HEK293 (cell line): ENCODE measurements at regions not wholly inside any gene's neighbourhood (a gene's known extent, or its start where the extent isn't known, plus 50 kb on each side); places are given as distances from the start of the nearest gene placed in this dataset.

Source experiments
- CTCF ChIA-PET: fragments of 350-600 bp; formaldehyde crosslinking; extraction: SDS; loops from one replicate; lab custom pipeline; 2021; ENCODE audit warnings: antibody characterized with exemption; lab: Yijun Ruan, JAX
- POLR2A ChIA-PET: fragments of 300-600 bp; formaldehyde crosslinking; extraction: SDS; loops from one replicate; lab custom pipeline; 2020; ENCODE audit warnings: antibody characterized with exemption, inconsistent platforms; lab: Yijun Ruan, JAX
- H3K27ac ChIP-seq: fragments of 200-500 bp; sonication (Bioruptor generic); 2 replicates; pipeline ENCODE4 v1.5.1; 2014; ENCODE audit warnings: low read depth, low read length, control low read depth, inconsistent platforms; ENCODE audit errors: extremely low read depth
- H3K36me3 ChIP-seq, 2 experiments: fragments of 200-500 bp in 1 of 2; sonication (Bioruptor generic) in 1 of 2; 1 replicate in 1 of 2; 2 replicates in 1 of 2; pipeline ENCODE4 v1.5.1; 2014 to 2017; ENCODE audit warnings: inconsistent platforms in 2 of 2, low read length in 2 of 2; ENCODE audit not compliant: control insufficient read depth in 2 of 2, insufficient read depth in 1 of 2
- H3K4me1 ChIP-seq: fragments of 200-500 bp; sonication (Bioruptor generic); 2 replicates; pipeline ENCODE4 v1.5.1; 2014; ENCODE audit warnings: mild to moderate bottlenecking, low read length, inconsistent platforms; ENCODE audit not compliant: control insufficient read depth, insufficient read depth
- H3K4me3 ChIP-seq: 2 replicates; pipeline ENCODE4 v1.5.1; 2011; ENCODE audit warnings: low read depth, mild to moderate bottlenecking, control low read depth, low read length, moderate library complexity
- H3K9me3 ChIP-seq: fragments of 200-500 bp; sonication (Bioruptor generic); 2 replicates; pipeline ENCODE4 v1.5.1; 2014; ENCODE audit warnings: low read depth, low read length, inconsistent platforms; ENCODE audit not compliant: control insufficient read depth, insufficient read depth
- GLI2 ChIP-seq: fragments of 450-650 bp; formaldehyde crosslinking; IDR thresholded peaks from 2 replicates; pipeline ENCODE4; 2017; ENCODE audit warnings: missing biosample characterization, missing genetic modification characterization, low read depth, borderline replicate concordance
- HOXA7 ChIP-seq: sonication (generic); formaldehyde crosslinking; IDR thresholded peaks from 2 replicates; pipeline ENCODE4 v1.8.1; 2022; ENCODE audit warnings: missing genetic modification reagents, borderline replicate concordance
- HOXD13 ChIP-seq: sonication (generic); formaldehyde crosslinking; IDR thresholded peaks from 2 replicates; pipeline ENCODE4 v1.8.0; 2022; ENCODE audit warnings: missing genetic modification reagents, borderline replicate concordance
- PRDM10 ChIP-seq: fragments of 450-650 bp; formaldehyde crosslinking; IDR thresholded peaks from 2 replicates; pipeline ENCODE4 v1.5.1; 2016; ENCODE audit warnings: missing biosample characterization, missing genetic modification characterization
- SCRT1 ChIP-seq: fragments of 450-650 bp; formaldehyde crosslinking; IDR thresholded peaks from 2 replicates; pipeline ENCODE4 v1.5.1; 2016; ENCODE audit warnings: missing biosample characterization, missing genetic modification characterization, borderline replicate concordance
- SETDB1 ChIP-seq: IDR thresholded peaks from one replicate; pipeline ENCODE4 v1.6.1; 2017; ENCODE audit warnings: mild to moderate bottlenecking, low read length, moderate library complexity, mixed read lengths; ENCODE audit not compliant: insufficient read length
- SP7 ChIP-seq: fragments of 450-650 bp; formaldehyde crosslinking; IDR thresholded peaks from 2 replicates; pipeline ENCODE4 v1.5.1; 2016; ENCODE audit warnings: missing biosample characterization, missing genetic modification characterization
- ZNF132 ChIP-seq: fragments of 450-650 bp; formaldehyde crosslinking; IDR thresholded peaks from 2 replicates; pipeline ENCODE4 v1.5.1; 2017; ENCODE audit warnings: missing biosample characterization, missing genetic modification characterization, borderline replicate concordance
- ZNF155 ChIP-seq: fragments of 450-650 bp; formaldehyde crosslinking; IDR thresholded peaks from 2 replicates; pipeline ENCODE4 v1.5.1; 2016; ENCODE audit warnings: missing biosample characterization, missing genetic modification characterization
- ZNF16 ChIP-seq: fragments of 450-650 bp; formaldehyde crosslinking; IDR thresholded peaks from 2 replicates; pipeline ENCODE4 v1.5.1; 2016; ENCODE audit warnings: low read depth, missing biosample characterization, missing genetic modification characterization
- ZNF239 ChIP-seq: fragments of 450-650 bp; formaldehyde crosslinking; IDR thresholded peaks from 2 replicates; pipeline ENCODE4 v1.5.1; 2016; ENCODE audit warnings: missing biosample characterization, missing genetic modification characterization
- ZNF248 ChIP-seq: fragments of 450-650 bp; formaldehyde crosslinking; IDR thresholded peaks from 2 replicates; pipeline ENCODE4 v1.5.1; 2017; ENCODE audit warnings: missing biosample characterization, missing genetic modification characterization
- ZNF350 ChIP-seq: fragments of 450-650 bp; formaldehyde crosslinking; IDR thresholded peaks from 2 replicates; pipeline ENCODE4 v1.5.0; 2017; ENCODE audit warnings: missing biosample characterization, mild to moderate bottlenecking, missing genetic modification characterization
- ZNF433 ChIP-seq: fragments of 450-650 bp; formaldehyde crosslinking; IDR thresholded peaks from 2 replicates; pipeline ENCODE4 v1.5.1; 2016; ENCODE audit warnings: missing biosample characterization, missing genetic modification characterization, low read depth
- ZNF510 ChIP-seq: fragments of 450-650 bp; formaldehyde crosslinking; IDR thresholded peaks from 2 replicates; pipeline ENCODE4 v1.5.1; 2018; ENCODE audit warnings: mild to moderate bottlenecking, missing genetic modification characterization, missing biosample characterization; ENCODE audit not compliant: insufficient replicate concordance
- ZNF513 ChIP-seq: fragments of 450-650 bp; IDR thresholded peaks from 2 replicates; pipeline ENCODE4 v1.5.1; 2018; ENCODE audit warnings: missing biosample characterization, missing genetic modification characterization
- ZNF548 ChIP-seq: fragments of 450-650 bp; formaldehyde crosslinking; IDR thresholded peaks from 2 replicates; pipeline ENCODE4 v1.5.1; 2016; ENCODE audit warnings: missing biosample characterization, missing genetic modification characterization
- ZNF600 ChIP-seq: fragments of 450-650 bp; formaldehyde crosslinking; IDR thresholded peaks from 2 replicates; pipeline ENCODE4 v1.5.1; 2016; ENCODE audit warnings: missing biosample characterization, missing genetic modification characterization
- ZNF623 ChIP-seq: fragments of 450-650 bp; formaldehyde crosslinking; IDR thresholded peaks from 2 replicates; pipeline ENCODE4 v1.5.1; 2016; ENCODE audit warnings: missing biosample characterization, missing genetic modification characterization
- ZNF791 ChIP-seq: fragments of 450-650 bp; formaldehyde crosslinking; IDR thresholded peaks from 2 replicates; pipeline ENCODE4 v1.5.1; 2016; ENCODE audit warnings: missing biosample characterization, missing genetic modification characterization
- TF ChIP-seq, protein P1 (sequence below): fragments of 450-650 bp; formaldehyde crosslinking; IDR thresholded peaks from 2 replicates; pipeline ENCODE4 v1.5.1; 2016; ENCODE audit warnings: missing biosample characterization, missing genetic modification characterization

DNA sequence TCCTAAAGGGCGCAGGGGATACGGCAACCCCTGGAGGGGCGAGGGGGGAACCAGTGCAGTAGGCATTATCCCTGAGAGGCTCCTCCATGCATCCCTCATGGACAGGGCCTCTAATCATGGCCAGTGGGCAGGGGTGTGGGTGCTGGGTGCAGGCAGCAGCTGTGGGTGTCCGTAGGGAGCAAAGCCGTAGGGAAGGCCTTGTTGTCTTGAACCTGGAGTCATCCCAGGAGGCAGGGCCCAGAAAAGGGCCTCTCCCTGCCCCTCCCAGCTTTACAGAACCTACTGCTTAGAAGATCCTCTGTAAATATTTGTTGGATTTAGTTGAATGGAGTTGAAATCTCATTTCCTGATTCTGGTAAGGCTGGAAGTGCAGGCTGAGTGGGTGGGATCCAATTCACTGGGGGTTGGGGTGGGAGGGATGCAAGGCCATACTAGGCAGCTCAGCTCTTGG, 207.0 kb upstream of the HAAO start (continued):
- TF ChIP-seq ZNF548 (no peak), SP7 (tag by site-specific recombination) (no peak), SCRT1 (tag by site-specific recombination) (no peak), GLI2 (tag by site-specific recombination) (no peak)

DNA sequence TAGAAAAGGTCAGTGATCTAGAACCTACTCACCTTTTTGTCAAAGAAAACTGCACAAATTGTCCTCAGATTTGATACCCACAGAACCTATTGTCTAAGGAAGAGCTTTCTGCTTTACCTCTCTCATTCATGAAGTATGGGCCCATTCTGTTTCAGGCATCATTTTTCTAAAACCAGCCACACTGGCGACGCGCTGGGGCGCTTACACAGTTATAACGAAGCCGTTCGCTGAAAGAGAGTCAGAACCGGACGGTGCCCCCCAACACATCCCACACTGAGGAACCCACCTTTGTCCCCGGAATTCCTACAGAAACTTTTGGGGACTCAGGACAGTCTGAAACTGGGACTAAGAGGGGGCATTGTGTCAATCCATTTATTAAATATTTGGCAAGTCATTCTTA, 206.3 kb upstream of the HAAO start:
- H3K27ac ChIP-seq = no peak overlapping the region
- H3K4me3 ChIP-seq = no peak overlapping the region
- no peaks in the 10 kb centered on the region for H3K9me3 ChIP-seq
- no peaks in the 10 kb centered on the region for H3K36me3 ChIP-seq
- POLR2A ChIA-PET = no interaction called here
- TF ChIP-seq PRDM10 (tag by site-specific recombination) = no peak
- TF ChIP-seq ZNF239 = no peak
- no peak for TF ChIP-seq ZNF623 (tag by site-specific recombination)
- no peak for TF ChIP-seq ZNF16 (tag by site-specific recombination)
- TF ChIP-seq, all 188 proteins: peak for 0
- CTCF ChIA-PET = no interaction called here
- H3K4me1 ChIP-seq = no peaks in the 10 kb centered on the region

- H3K4me1 ChIP-seq = no peaks in the 10 kb centered on the region
- H3K4me3 ChIP-seq = no peak overlapping the region
- H3K27ac ChIP-seq = no peak overlapping the region
- ChIA-PET POLR2A (no interaction called here), CTCF (no interaction called here)
- H3K9me3 ChIP-seq = no peaks in the 10 kb centered on the region
- H3K36me3 ChIP-seq = no peaks in the 10 kb centered on the region
- TF ChIP-seq ZNF510 (tag by site-specific recombination) (no peak), ZNF155 (tag by site-specific recombination) (no peak), SETDB1 (no peak), ZNF132 (tag by site-specific recombination) (no peak), HOXA7 (CRISPR knock-in tag) (no peak), ZNF791 (tag by site-specific recombination) (no peak), ZNF513 (tag by site-specific recombination) (no peak), ZNF600 (tag by site-specific recombination) (no peak), ZNF350 (no peak), HOXD13 (no peak), ZNF248 (tag by site-specific recombination) (no peak), ZNF433 (no peak)
- TF ChIP-seq, protein P1, sequence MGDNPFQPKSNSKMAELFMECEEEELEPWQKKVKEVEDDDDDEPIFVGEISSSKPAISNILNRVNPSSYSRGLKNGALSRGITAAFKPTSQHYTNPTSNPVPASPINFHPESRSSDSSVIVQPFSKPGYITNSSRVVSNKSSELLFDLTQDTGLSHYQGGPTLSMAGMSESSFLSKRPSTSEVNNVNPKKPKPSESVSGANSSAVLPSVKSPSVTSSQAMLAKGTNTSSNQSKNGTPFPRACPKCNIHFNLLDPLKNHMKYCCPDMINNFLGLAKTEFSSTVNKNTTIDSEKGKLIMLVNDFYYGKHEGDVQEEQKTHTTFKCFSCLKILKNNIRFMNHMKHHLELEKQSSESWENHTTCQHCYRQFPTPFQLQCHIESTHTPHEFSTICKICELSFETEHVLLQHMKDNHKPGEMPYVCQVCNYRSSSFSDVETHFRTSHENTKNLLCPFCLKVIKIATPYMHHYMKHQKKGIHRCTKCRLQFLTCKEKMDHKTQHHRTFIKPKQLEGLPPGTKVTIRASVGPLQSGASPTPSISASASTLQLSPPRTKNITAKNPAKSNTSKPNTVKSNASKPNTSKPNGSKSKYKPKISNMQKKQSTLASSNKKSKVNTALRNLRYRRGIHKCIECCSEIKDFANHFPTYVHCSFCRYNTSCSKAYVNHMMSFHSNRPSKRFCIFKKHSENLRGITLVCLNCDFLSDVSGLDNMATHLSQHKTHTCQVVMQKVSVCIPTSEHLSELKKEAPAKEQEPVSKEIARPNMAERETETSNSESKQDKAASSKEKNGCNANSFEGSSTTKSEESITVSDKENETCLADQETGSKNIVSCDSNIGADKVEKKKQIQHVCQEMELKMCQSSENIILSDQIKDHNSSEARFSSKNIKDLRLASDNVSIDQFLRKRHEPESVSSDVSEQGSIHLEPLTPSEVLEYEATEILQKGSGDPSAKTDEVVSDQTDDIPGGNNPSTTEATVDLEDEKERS (tag by site-specific recombination) = no peak
Measured at GRCh38 chr2:42996528-42996927, 204.1 kb upstream of the HAAO start.
